Panc1 (cell line): ENCODE measurements at regions not wholly inside any gene's neighbourhood (a gene's known extent, or its start where the extent isn't known, plus 50 kb on each side); places are given as distances from the start of the nearest gene placed in this dataset.

Experiments used
- ATAC-seq: fragments of 200-7000 bp; cut with Tn5 transposase; 2 replicates; pipeline ENCODE4 v1.9.1; 2020; ENCODE audit warnings: mild to moderate bottlenecking, moderate library complexity
- BruUV-seq: library from RNA; stranded (reverse); fragments of 400-500 nt; replicated peaks from 2 replicates; lab custom pipeline; 2021; lab: Mats Ljungman, UMichigan
- CTCF ChIA-PET: fragments of 300-600 bp; sonication (Branson Sonifier 250); formaldehyde crosslinking; loops from one replicate; lab custom pipeline; 2022; ENCODE audit warnings: antibody characterized with exemption; lab: Charles Lee
- POLR2A ChIA-PET: fragments of 300-600 bp; sonication (Branson Sonifier 250); formaldehyde crosslinking; loops from one replicate; lab custom pipeline; 2022; ENCODE audit warnings: antibody characterized with exemption; lab: Charles Lee
- DNase-seq: peaks from one replicate; pipeline ENCODE4 v3.0.0-alpha.2; 2010; ENCODE audit warnings: low read depth, low spot score
- H3K27ac ChIP-seq: 2 replicates; pipeline ENCODE4 v1.5.1; 2011; ENCODE audit warnings: mild to moderate bottlenecking, low read length, inconsistent platforms
- H3K27me3 ChIP-seq: fragments of 200-500 bp; sonication (Bioruptor generic); 2 replicates; pipeline ENCODE4 v1.6.0; 2014; ENCODE audit warnings: low read length, inconsistent platforms; ENCODE audit not compliant: control insufficient read depth, insufficient read depth
- H3K36me3 ChIP-seq: fragments of 200-500 bp; sonication (Bioruptor generic); 2 replicates; pipeline ENCODE4 v1.5.1; 2014; ENCODE audit warnings: inconsistent platforms, mild to moderate bottlenecking, low read length, moderate library complexity; ENCODE audit not compliant: control insufficient read depth, insufficient read depth
- H3K4me1 ChIP-seq: 2 replicates; pipeline ENCODE4 v1.5.1; 2011; ENCODE audit warnings: inconsistent platforms, mild to moderate bottlenecking, low read length, moderate library complexity; ENCODE audit not compliant: control insufficient read depth, insufficient read depth
- H3K4me3 ChIP-seq, 2 experiments: 2 replicates each; pipeline ENCODE4 v1.5.1; 2011 to 2012; ENCODE audit warnings: low read depth in 2 of 2, low read length in 2 of 2, mild to moderate bottlenecking in 2 of 2, inconsistent platforms in 1 of 2, moderate library complexity in 1 of 2
- H3K9me3 ChIP-seq: fragments of 200-500 bp; sonication (Bioruptor generic); 2 replicates; pipeline ENCODE4 v1.5.1; 2014; ENCODE audit warnings: low read depth, mild to moderate bottlenecking, inconsistent platforms, low read length, moderate library complexity; ENCODE audit not compliant: control insufficient read depth, insufficient read depth
- CTCF ChIP-seq: fragments of 450-650 bp; IDR thresholded peaks from 2 replicates; pipeline ENCODE4 v1.5.1; 2017; ENCODE audit warnings: mild to moderate bottlenecking
- POLR2AphosphoS5 ChIP-seq: IDR thresholded peaks from 2 replicates; pipeline ENCODE4 v1.6.1; 2012; ENCODE audit warnings: mild to moderate bottlenecking, low read depth, low read length, moderate library complexity
- SIN3A ChIP-seq: IDR thresholded peaks from 2 replicates; pipeline ENCODE4 v1.6.1; 2012; ENCODE audit warnings: low read depth, mild to moderate bottlenecking, low read length, moderate library complexity, borderline replicate concordance; ENCODE audit not compliant: insufficient read depth
- TCF7L2 ChIP-seq: IDR thresholded peaks from 2 replicates; pipeline ENCODE4 v1.6.1; 2011; ENCODE audit warnings: mild to moderate bottlenecking, low read depth, low read length, inconsistent platforms
- in situ Hi-C: cut with HindIII; loops from 2 replicates; pipeline ENCODE4 v1.10.0; 2016; ENCODE audit warnings: low sequenced_read_pairs, low pct_unique_long_range_greater_than_20kb
- intact Hi-C: fragments of 100-400 bp; cut with micrococcal nuclease; formaldehyde crosslinking; loops from one replicate; pipeline ENCODE4 v1.10.0; 2022; ENCODE audit not compliant: unreplicated experiment
- TF ChIP-seq, protein P1 (sequence below), 2 experiments: IDR thresholded peaks; 2 replicates each; pipeline ENCODE4 v1.6.1; 2011 to 2012; ENCODE audit warnings: low read depth in 2 of 2, control low read depth in 1 of 2, low read length in 1 of 2, mild to moderate bottlenecking in 1 of 2, moderate library complexity in 1 of 2; ENCODE audit not compliant: insufficient read depth in 1 of 2

GRCh38 chr15:97037080-97037479 lies 706.6 kb downstream of the NR2F2 start:
- in situ Hi-C loops = no loop called here
- ATAC-seq = no peak
- POLR2A ChIA-PET = no interaction called here

DNA sequence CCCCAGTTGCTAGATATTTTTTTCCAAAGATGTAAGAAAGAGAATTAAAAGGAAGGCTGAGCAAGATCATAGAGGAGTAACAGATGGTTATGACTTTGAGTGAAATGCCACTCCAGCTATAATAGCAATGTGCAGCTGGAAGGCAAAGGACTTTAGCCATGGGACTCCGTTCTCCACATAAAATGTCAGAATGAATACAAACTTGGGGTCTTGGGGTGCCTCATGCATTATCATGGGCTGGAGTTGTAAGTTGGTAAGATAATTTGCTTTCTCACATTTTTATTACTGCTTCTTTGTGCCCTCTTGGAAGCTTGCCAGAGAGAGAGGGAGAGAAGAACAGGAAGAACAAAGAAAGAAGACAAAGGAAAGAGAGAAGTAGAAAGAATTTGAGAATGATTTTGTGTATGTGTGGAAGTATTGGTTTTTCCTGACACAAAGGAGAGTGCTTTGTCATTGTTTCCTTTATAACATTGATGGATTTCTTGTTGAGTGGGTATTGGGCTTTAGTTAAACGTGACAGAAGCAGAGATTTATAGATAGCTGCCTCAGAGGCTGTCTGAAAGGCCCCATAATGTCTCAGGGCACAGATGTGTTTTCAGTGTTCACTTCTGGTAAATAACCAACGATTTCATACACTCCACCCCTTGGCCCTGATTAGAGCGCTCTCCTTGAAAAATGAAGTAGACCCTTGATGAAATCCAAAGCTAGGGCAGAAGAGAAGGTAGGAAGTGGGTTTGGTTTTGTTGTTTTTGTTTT lies 715.3 kb downstream of the NR2F2 start:
- no peaks in the 10 kb centered on the region; the same call in 1 of the 2 replicates for H3K9me3 ChIP-seq
- DNase-seq (no peak), ATAC-seq (no peak)
- ChIA-PET POLR2A (no interaction called here), CTCF (no interaction called here)
- no peaks in the 10 kb centered on the region for H3K36me3 ChIP-seq
- in situ Hi-C loops = no loop called here
- no peak overlapping the region for H3K4me3 ChIP-seq
- H3K4me1 ChIP-seq = no peaks in the 10 kb centered on the region
- BruUV-seq = no TSS peak
- H3K27me3 ChIP-seq = no peaks in the 10 kb centered on the region
- intact Hi-C loops = no loop called here
- no peak for TF ChIP-seq TCF7L2
- TF ChIP-seq SIN3A = no peak
- TF ChIP-seq, protein P1, sequence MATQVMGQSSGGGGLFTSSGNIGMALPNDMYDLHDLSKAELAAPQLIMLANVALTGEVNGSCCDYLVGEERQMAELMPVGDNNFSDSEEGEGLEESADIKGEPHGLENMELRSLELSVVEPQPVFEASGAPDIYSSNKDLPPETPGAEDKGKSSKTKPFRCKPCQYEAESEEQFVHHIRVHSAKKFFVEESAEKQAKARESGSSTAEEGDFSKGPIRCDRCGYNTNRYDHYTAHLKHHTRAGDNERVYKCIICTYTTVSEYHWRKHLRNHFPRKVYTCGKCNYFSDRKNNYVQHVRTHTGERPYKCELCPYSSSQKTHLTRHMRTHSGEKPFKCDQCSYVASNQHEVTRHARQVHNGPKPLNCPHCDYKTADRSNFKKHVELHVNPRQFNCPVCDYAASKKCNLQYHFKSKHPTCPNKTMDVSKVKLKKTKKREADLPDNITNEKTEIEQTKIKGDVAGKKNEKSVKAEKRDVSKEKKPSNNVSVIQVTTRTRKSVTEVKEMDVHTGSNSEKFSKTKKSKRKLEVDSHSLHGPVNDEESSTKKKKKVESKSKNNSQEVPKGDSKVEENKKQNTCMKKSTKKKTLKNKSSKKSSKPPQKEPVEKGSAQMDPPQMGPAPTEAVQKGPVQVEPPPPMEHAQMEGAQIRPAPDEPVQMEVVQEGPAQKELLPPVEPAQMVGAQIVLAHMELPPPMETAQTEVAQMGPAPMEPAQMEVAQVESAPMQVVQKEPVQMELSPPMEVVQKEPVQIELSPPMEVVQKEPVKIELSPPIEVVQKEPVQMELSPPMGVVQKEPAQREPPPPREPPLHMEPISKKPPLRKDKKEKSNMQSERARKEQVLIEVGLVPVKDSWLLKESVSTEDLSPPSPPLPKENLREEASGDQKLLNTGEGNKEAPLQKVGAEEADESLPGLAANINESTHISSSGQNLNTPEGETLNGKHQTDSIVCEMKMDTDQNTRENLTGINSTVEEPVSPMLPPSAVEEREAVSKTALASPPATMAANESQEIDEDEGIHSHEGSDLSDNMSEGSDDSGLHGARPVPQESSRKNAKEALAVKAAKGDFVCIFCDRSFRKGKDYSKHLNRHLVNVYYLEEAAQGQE (IDR thresholded peaks at IDR 0.05; ENCODE audit: insufficient read depth in 1 of 2, low read depth in 2 of 2, low read length in 1 of 2) = no peak
- TF ChIP-seq POLR2AphosphoS5 = no peak
- TF ChIP-seq CTCF = no peak
- H3K27ac ChIP-seq = no peak overlapping the region

More at GRCh38 chr15:97037080-97037479, 706.6 kb downstream of the NR2F2 start:
- intact Hi-C loops = no loop called here
- no peak for TF ChIP-seq TCF7L2
- TF ChIP-seq POLR2AphosphoS5 = no peak
- no peak for TF ChIP-seq CTCF
- TF ChIP-seq, protein P1 (IDR thresholded peaks at IDR 0.05; ENCODE audit: insufficient read depth in 1 of 2, low read depth in 2 of 2, low read length in 1 of 2) = no peak
- TF ChIP-seq SIN3A = no peak
- no peak for DNase-seq
- no peaks in the 10 kb centered on the region for H3K9me3 ChIP-seq
- H3K27me3 ChIP-seq = no peaks in the 10 kb centered on the region
- CTCF ChIA-PET = no interaction called here
- H3K4me3 ChIP-seq = no peak overlapping the region
- no peaks in the 10 kb centered on the region for H3K4me1 ChIP-seq
- H3K27ac ChIP-seq = no peak overlapping the region
- no peaks in the 10 kb centered on the region for H3K36me3 ChIP-seq
- BruUV-seq = no TSS peak
